ENCODE measurements at regions not wholly inside any gene's neighbourhood (a gene's known extent, or its start where the extent isn't known, plus 50 kb on each side); places are given as distances from the start of the nearest gene placed in this dataset.

- TF ChIP-seq ZNF462 (CRISPR knock-in tag; IDR thresholded peaks at IDR 0.05) (no peak), STAT1 (IDR thresholded peaks at IDR 0.05; ENCODE audit: unreplicated experiment) (no peak), CREB1 (CRISPR knock-in tag; IDR thresholded peaks at IDR 0.05; ENCODE audit: low read depth) (no peak)
Observed at GRCh38 chr16:51931653-51932052, 615.3 kb downstream of the TOX3 start (continued).

GRCh38 chr16:51924744-51925143, 622.2 kb downstream of the TOX3 start:
- no peaks in the 10 kb centered on the region; the same call in 2 of the 3 replicates for H3K4me1 Mint-ChIP-seq

GRCh38 chr16:51922476-51922875, 624.5 kb downstream of the TOX3 start:
- Histone ChIP-seq H3K4me1 (ENCODE audit: insufficient read depth) (no peaks in the 10 kb centered on the region), H3F3A (replicated peaks; ENCODE audit: low read depth) (no peaks in the 10 kb centered on the region), H3K4me2 (no peak overlapping the region), H3K27ac (ENCODE audit: low read depth) (no peak overlapping the region), H2AFZ (no peak overlapping the region), H3K27me3 (ENCODE audit: insufficient read depth) (no peaks in the 10 kb centered on the region), H3K4me3 (no peak overlapping the region), H3K9me2 (ENCODE audit: insufficient read depth) (peaks cover 8% of the 10 kb centered on the region), H3K36me3 (ENCODE audit: insufficient read depth) (no peaks in the 10 kb centered on the region), H4K20me1 (replicated peaks; ENCODE audit: insufficient read depth) (no peaks in the 10 kb centered on the region), H3K79me2 (replicated peaks; ENCODE audit: insufficient read depth) (no peaks in the 10 kb centered on the region)
- H3K27ac Mint-ChIP-seq: no peak overlapping the region
- ATAC-seq (no peak), DNase-seq (ENCODE audit: low spot score) (no peak)
- H3K27me3 Mint-ChIP-seq (ENCODE audit: insufficient read depth, low read depth, poor library complexity): peaks cover 1% of the 10 kb centered on the region
- H3K4me1 Mint-ChIP-seq: no peaks in the 10 kb centered on the region
- H3K36me3 Mint-ChIP-seq (ENCODE audit: low read depth): no peaks in the 10 kb centered on the region; the same call in 2 of the 3 replicates
- H3K9me3 Mint-ChIP-seq: no peaks in the 10 kb centered on the region
- no peak overlapping the region for H3K4me3 Mint-ChIP-seq
- TF ChIP-seq ZNF114 (CRISPR knock-in tag; IDR thresholded peaks at IDR 0.05): no peak
- no peak for TF ChIP-seq STAT1 (IDR thresholded peaks at IDR 0.05; ENCODE audit: unreplicated experiment)
- TF ChIP-seq CTCF (conservative IDR thresholded peaks at IDR 0.05; ENCODE audit: low read depth in 2 of 2): no peak

More at GRCh38 chr16:51924744-51925143, 622.2 kb downstream of the TOX3 start:
- DNase-seq (ENCODE audit: low spot score): no peak
- H3K4me2 ChIP-seq: no peak overlapping the region
- H3K27ac ChIP-seq (ENCODE audit: low read depth): no peak overlapping the region
- Mint-ChIP-seq H3K27me3 (ENCODE audit: insufficient read depth, low read depth, poor library complexity) (no peaks in the 10 kb centered on the region), H3K9me3 (no peaks in the 10 kb centered on the region), H3K27ac (no peak overlapping the region), H3K4me3 (no peak overlapping the region), H3K36me3 (ENCODE audit: low read depth) (no peaks in the 10 kb centered on the region; the same call in 2 of the 3 replicates)
- H3K36me3 ChIP-seq (ENCODE audit: insufficient read depth): no peaks in the 10 kb centered on the region
- ATAC-seq: no peak
- no peaks in the 10 kb centered on the region for H3F3A ChIP-seq (replicated peaks; ENCODE audit: low read depth)
- no peaks in the 10 kb centered on the region for H3K79me2 ChIP-seq (replicated peaks; ENCODE audit: insufficient read depth)
- TF ChIP-seq JUNB (IDR thresholded peaks at IDR 0.05; ENCODE audit: unreplicated experiment) (no peak), POLR2AphosphoS5 (IDR thresholded peaks at IDR 0.05; ENCODE audit: low read depth) (no peak), EZH2phosphoT487 (IDR thresholded peaks at IDR 0.05; ENCODE audit: unreplicated experiment) (no peak), NANOG (IDR thresholded peaks at IDR 0.05; ENCODE audit: borderline replicate concordance) (no peak), EZH2 (IDR thresholded peaks at IDR 0.05; ENCODE audit: low read depth, unreplicated experiment) (no peak)
- H3K4me1 ChIP-seq (ENCODE audit: insufficient read depth): no peaks in the 10 kb centered on the region
- H2AFZ ChIP-seq: no peak overlapping the region
- no peak overlapping the region for H3K4me3 ChIP-seq
- peaks cover 13% of the 10 kb centered on the region for H3K9me2 ChIP-seq (ENCODE audit: insufficient read depth)
- no peaks in the 10 kb centered on the region for H4K20me1 ChIP-seq (replicated peaks; ENCODE audit: insufficient read depth)
- no peaks in the 10 kb centered on the region for H3K27me3 ChIP-seq (ENCODE audit: insufficient read depth)
